IMR-90 (cell line): ENCODE measurements at regions not wholly inside any gene's neighbourhood (a gene's known extent, or its start where the extent isn't known, plus 50 kb on each side); places are given as distances from the start of the nearest gene placed in this dataset.

Source experiments
- ATAC-seq: fragments of 200-7000 bp; cut with Tn5 transposase; 2 replicates; pipeline ENCODE4 v1.9.1; 2020; ENCODE audit warnings: low read depth, mild to moderate bottlenecking, moderate library complexity
- BruUV-seq: library from RNA; stranded (reverse); fragments of 400-500 nt; replicated peaks from 2 replicates; lab custom pipeline; 2021; lab: Mats Ljungman, UMichigan
- CTCF ChIA-PET: fragments of 300-600 bp; formaldehyde crosslinking; extraction: SDS; loops from one replicate; lab custom pipeline; 2021; ENCODE audit warnings: antibody characterized with exemption; lab: Yijun Ruan, JAX
- POLR2A ChIA-PET: fragments of 300-600 bp; sonication (Branson Sonifier 250); formaldehyde crosslinking; loops from one replicate; lab custom pipeline; 2022; ENCODE audit warnings: antibody characterized with exemption; ENCODE audit not compliant: unreplicated experiment; lab: Charles Lee
- DNase-seq: peaks from one replicate; pipeline ENCODE4 v3.0.0; 2013
- H2AFZ ChIP-seq: replicated peaks from 2 replicates; pipeline ENCODE3; 2013; ENCODE audit warnings: low read length, mild to moderate bottlenecking; ENCODE audit not compliant: poor library complexity
- H2AK5ac ChIP-seq: 2 replicates; pipeline ENCODE4 v1.6.1; 2013; ENCODE audit warnings: low read depth, low read length, inconsistent platforms
- H2AK9ac ChIP-seq: replicated peaks from 2 replicates; pipeline ENCODE3; 2013; ENCODE audit warnings: mild to moderate bottlenecking, low read depth, low read length, moderate library complexity; ENCODE audit not compliant: poor library complexity
- H2BK120ac ChIP-seq: 2 replicates; pipeline ENCODE4 v1.6.1; 2013; ENCODE audit warnings: low read depth, low read length, inconsistent platforms
- H2BK15ac ChIP-seq: 3 replicates; pipeline ENCODE4 v1.6.1; 2013; ENCODE audit warnings: low read depth, low read length, inconsistent platforms
- H2BK20ac ChIP-seq: 2 replicates; pipeline ENCODE4 v1.6.1; 2013; ENCODE audit warnings: low read depth, mild to moderate bottlenecking, inconsistent platforms, low read length, moderate library complexity
- H2BK5ac ChIP-seq: 2 replicates; pipeline ENCODE4 v1.6.1; 2013; ENCODE audit warnings: mild to moderate bottlenecking, low read depth, low read length, inconsistent platforms; ENCODE audit not compliant: poor library complexity, severe bottlenecking
- H3K14ac ChIP-seq: replicated peaks from 2 replicates; pipeline ENCODE4 v1.6.1; 2013; ENCODE audit warnings: low read depth, low read length, inconsistent platforms
- H3K18ac ChIP-seq: 2 replicates; pipeline ENCODE4 v1.6.1; 2013; ENCODE audit warnings: low read depth, low read length, control low read depth
- H3K23ac ChIP-seq: 2 replicates; pipeline ENCODE4 v1.6.1; 2013; ENCODE audit warnings: low read depth, low read length, inconsistent platforms
- H3K27ac ChIP-seq: 2 replicates; pipeline ENCODE4 v1.5.1; 2013; ENCODE audit warnings: mild to moderate bottlenecking, control low read depth, low read length; ENCODE audit not compliant: insufficient read depth
- H3K27me3 ChIP-seq: 2 replicates; pipeline ENCODE4 v1.6.1; 2013; ENCODE audit warnings: low read length; ENCODE audit not compliant: control insufficient read depth, insufficient read depth
- H3K36me3 ChIP-seq: 2 replicates; pipeline ENCODE4 v1.6.1; 2013; ENCODE audit warnings: low read length, mixed read lengths; ENCODE audit not compliant: control insufficient read depth, insufficient read depth
- H3K4ac ChIP-seq: 2 replicates; pipeline ENCODE4 v1.6.1; 2013; ENCODE audit warnings: low read depth, low read length, inconsistent platforms
- H3K4me1 ChIP-seq: 2 replicates; pipeline ENCODE4 v1.6.1; 2013; ENCODE audit warnings: low read length, mixed read lengths; ENCODE audit not compliant: control insufficient read depth, insufficient read depth
- H3K4me2 ChIP-seq: 2 replicates; pipeline ENCODE4 v1.6.1; 2013; ENCODE audit warnings: low read depth, mild to moderate bottlenecking, control low read depth, low read length, moderate library complexity
- H3K4me3 ChIP-seq: 2 replicates; pipeline ENCODE4 v1.5.1; 2013; ENCODE audit warnings: low read depth, mild to moderate bottlenecking, control low read depth, low read length, moderate library complexity; ENCODE audit not compliant: insufficient read depth
- H3K56ac ChIP-seq: 2 replicates; pipeline ENCODE4 v1.6.1; 2013; ENCODE audit warnings: low read length, inconsistent platforms; ENCODE audit not compliant: insufficient read depth; ENCODE audit errors: extremely low read depth
- H3K79me1 ChIP-seq, 2 experiments: 2 replicates each; pipeline ENCODE4 v1.6.1; 2013; ENCODE audit warnings: low read length in 2 of 2, inconsistent platforms in 1 of 2, low read depth in 1 of 2
- H3K9ac ChIP-seq: 2 replicates; pipeline ENCODE4 v1.6.1; 2013; ENCODE audit warnings: low read depth, low read length, control low read depth
- H3K9me1 ChIP-seq: 2 replicates; pipeline ENCODE4 v1.6.1; 2013; ENCODE audit warnings: low read length, inconsistent platforms; ENCODE audit not compliant: insufficient read depth
- H3K9me3 ChIP-seq: 2 replicates; pipeline ENCODE4 v1.6.1; 2013; ENCODE audit warnings: low read length; ENCODE audit not compliant: control insufficient read depth, insufficient read depth
- H4K20me1 ChIP-seq: 2 replicates; pipeline ENCODE4 v1.6.1; 2013; ENCODE audit warnings: low read length, inconsistent platforms; ENCODE audit not compliant: insufficient read depth
- H4K5ac ChIP-seq: 2 replicates; pipeline ENCODE4 v1.6.1; 2013; ENCODE audit warnings: mild to moderate bottlenecking, low read depth, low read length, control low read depth
- H4K8ac ChIP-seq, 2 experiments: 2 replicates each; pipeline ENCODE4 v1.6.1; 2013; ENCODE audit warnings: low read depth in 2 of 2, low read length in 2 of 2, control low read depth in 1 of 2, inconsistent platforms in 1 of 2
- H4K91ac ChIP-seq: 2 replicates; pipeline ENCODE4 v1.6.1; 2013; ENCODE audit warnings: low read depth, low read length, inconsistent platforms; ENCODE audit not compliant: insufficient read depth
- BHLHE40 ChIP-seq: fragments of 150-350 bp; IDR thresholded peaks from 2 replicates; pipeline ENCODE4 v1.6.1; 2016; ENCODE audit warnings: mild to moderate bottlenecking, low read depth, low read length
- CHD1 ChIP-seq: IDR thresholded peaks from 2 replicates; pipeline ENCODE4 v1.6.1; 2012; ENCODE audit warnings: low read depth, low read length, improper control_type of control experiment
- FOS ChIP-seq: fragments of 150-350 bp; IDR thresholded peaks from 2 replicates; pipeline ENCODE4 v1.6.1; 2016; ENCODE audit warnings: low read depth, low read length
- MAFK ChIP-seq: IDR thresholded peaks from 2 replicates; pipeline ENCODE4 v1.6.1; 2012; ENCODE audit warnings: low read depth, low read length, improper control_type of control experiment
- NFE2L2 ChIP-seq: fragments of 150-350 bp; IDR thresholded peaks from 2 replicates; pipeline ENCODE4 v1.6.1; 2016; ENCODE audit warnings: low read depth, mild to moderate bottlenecking, low read length
- SMC3 ChIP-seq: fragments of 150-350 bp; IDR thresholded peaks from 2 replicates; pipeline ENCODE4 v1.6.1; 2016; ENCODE audit warnings: low read depth, mild to moderate bottlenecking, antibody characterized with exemption, low read length, moderate library complexity
- WGBS, 2 experiments: methylation state at CpG; one replicate each; pipeline versions ENCODE4 v1.1.5 to v1.1.7; 2013; ENCODE audit warnings: missing lambda C conversion rate in 2 of 2; ENCODE audit not compliant: insufficient read length in 1 of 2; ENCODE audit errors: extremely low coverage in 2 of 2; 5-methylcytosine and 5-hydroxymethylcytosine counted together
- dilution Hi-C: fragments of 300-500 bp; cut with HindIII; formaldehyde crosslinking; loops from one replicate; pipeline ENCODE4 v1.14.3; 2018; ENCODE audit warnings: low sequenced_read_pairs; ENCODE audit not compliant: unreplicated experiment
- in situ Hi-C: fragments of 300-500 bp; cut with MboI; formaldehyde crosslinking; loops from 3 replicates; pipeline ENCODE4 v1.14.3; 2019; ENCODE audit warnings: low sequenced_read_pairs, inconsistent platforms, mixed read lengths
- intact Hi-C: fragments of 100-400 bp; cut with micrococcal nuclease; formaldehyde crosslinking; loops from 2 replicates; pipeline ENCODE4 v1.10.0; 2022
- TF ChIP-seq, protein P1 (sequence below): conservative IDR thresholded peaks from 2 replicates; pipeline ENCODE4 v1.5.1; 2012; ENCODE audit warnings: mild to moderate bottlenecking, low read depth, low read length, improper control_type of control experiment

GRCh38 chr1:38657207-38657840 is 202.2 kb downstream of the RRAGC start:
- DNase-seq: no peak
- Histone ChIP-seq H2BK120ac (no peak overlapping the region), H3K27ac (no peak overlapping the region), H3K27me3 (no peaks in the 10 kb centered on the region), H3K4me1 (no peaks in the 10 kb centered on the region), H3K18ac (no peak overlapping the region), H2BK20ac (no peak overlapping the region), H3K9ac (no peak overlapping the region), H3K4me2 (no peak overlapping the region), H4K20me1 (no peaks in the 10 kb centered on the region), H3K4me3 (no peak overlapping the region), H3K14ac (no peak overlapping the region), H3K9me3 (no peaks in the 10 kb centered on the region), H3K79me1 (no peaks in the 10 kb centered on the region), H4K8ac (no peak overlapping the region), H3K9me1 (no peaks in the 10 kb centered on the region), H2BK5ac (no peak overlapping the region), H2AK9ac (no peak overlapping the region), H4K91ac (no peak overlapping the region), H3K4ac (no peak overlapping the region), H3K56ac (no peak overlapping the region), H2AFZ (no peak overlapping the region), H3K36me3 (no peaks in the 10 kb centered on the region), H3K23ac (no peak overlapping the region), H2AK5ac (no peak overlapping the region), H4K5ac (no peak overlapping the region), H2BK15ac (no peak overlapping the region)
- no peak for TF ChIP-seq CHD1
- TF ChIP-seq, protein P1, sequence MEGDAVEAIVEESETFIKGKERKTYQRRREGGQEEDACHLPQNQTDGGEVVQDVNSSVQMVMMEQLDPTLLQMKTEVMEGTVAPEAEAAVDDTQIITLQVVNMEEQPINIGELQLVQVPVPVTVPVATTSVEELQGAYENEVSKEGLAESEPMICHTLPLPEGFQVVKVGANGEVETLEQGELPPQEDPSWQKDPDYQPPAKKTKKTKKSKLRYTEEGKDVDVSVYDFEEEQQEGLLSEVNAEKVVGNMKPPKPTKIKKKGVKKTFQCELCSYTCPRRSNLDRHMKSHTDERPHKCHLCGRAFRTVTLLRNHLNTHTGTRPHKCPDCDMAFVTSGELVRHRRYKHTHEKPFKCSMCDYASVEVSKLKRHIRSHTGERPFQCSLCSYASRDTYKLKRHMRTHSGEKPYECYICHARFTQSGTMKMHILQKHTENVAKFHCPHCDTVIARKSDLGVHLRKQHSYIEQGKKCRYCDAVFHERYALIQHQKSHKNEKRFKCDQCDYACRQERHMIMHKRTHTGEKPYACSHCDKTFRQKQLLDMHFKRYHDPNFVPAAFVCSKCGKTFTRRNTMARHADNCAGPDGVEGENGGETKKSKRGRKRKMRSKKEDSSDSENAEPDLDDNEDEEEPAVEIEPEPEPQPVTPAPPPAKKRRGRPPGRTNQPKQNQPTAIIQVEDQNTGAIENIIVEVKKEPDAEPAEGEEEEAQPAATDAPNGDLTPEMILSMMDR: no peak
- no peak for TF ChIP-seq BHLHE40
- no peak for TF ChIP-seq SMC3
- TF ChIP-seq FOS: no peak
- TF ChIP-seq MAFK: no peak
- TF ChIP-seq NFE2L2: no peak
- intact Hi-C loops: no loop called here
- in situ Hi-C loops: no loop called here
- dilution Hi-C loops: no loop called here
- CTCF ChIA-PET: no interaction called here
- no TSS peak for BruUV-seq
- POLR2A ChIA-PET: no interaction called here
- no peak for ATAC-seq
- WGBS, 2 experiments: no CpG with 5 or more reads among the region's 3 CpGs
